ENCODE measurements at regions not wholly inside any gene's neighbourhood (a gene's known extent, or its start where the extent isn't known, plus 50 kb on each side); places are given as distances from the start of the nearest gene placed in this dataset.
A peak's percentile ranks its signal among the peaks of the same experiment; 100 is the strongest.

GRCh38 chrX:122878269-122878668, 305.8 kb upstream of the GRIA3 start (continued):
- TF ChIP-seq ZNF311 (tag by site-specific recombination; IDR thresholded peaks at IDR 0.05; ENCODE audit: borderline replicate concordance) = no peak
- no peak for TF ChIP-seq ZNF777 (tag by site-specific recombination; IDR thresholded peaks at IDR 0.05; ENCODE audit: borderline replicate concordance)
- TF ChIP-seq ZNF560 (tag by site-specific recombination; IDR thresholded peaks at IDR 0.05; ENCODE audit: borderline replicate concordance) = no peak

GRCh38 chrX:122880952-122881351, 303.1 kb upstream of the GRIA3 start:
- Histone ChIP-seq H3K4me1 (ENCODE audit: control insufficient read depth, insufficient read depth, low read length) (no peaks in the 10 kb centered on the region), H3K9me3 (ENCODE audit: control insufficient read depth, insufficient read depth, low read depth, low read length) (no peaks in the 10 kb centered on the region), H3K4me3 (ENCODE audit: low read depth, low read length) (no peak overlapping the region), H3K27ac (ENCODE audit: extremely low read depth, low read depth, low read length) (no peak overlapping the region), H3K36me3 (ENCODE audit: control insufficient read depth in 2 of 2, insufficient read depth in 1 of 2, low read length in 2 of 2) (no peaks in the 10 kb centered on the region)
- TF ChIP-seq ZNF704 (tag by site-specific recombination; IDR thresholded peaks at IDR 0.05) = no peak
- no peak for TF ChIP-seq TSHZ1 (tag by site-specific recombination; IDR thresholded peaks at IDR 0.05; ENCODE audit: borderline replicate concordance)
- CTCF ChIA-PET = interaction anchor here (0.6 kb wide), 1 partner anchor 59 kb away, joined by 3 read pairs; no protein-coding TSS in a partner anchor
- POLR2A ChIA-PET = no interaction called here

- Histone ChIP-seq H3K9me3 (ENCODE audit: control insufficient read depth, insufficient read depth, low read depth, low read length) (no peaks in the 10 kb centered on the region), H3K4me3 (ENCODE audit: low read depth, low read length) (no peak overlapping the region), H3K4me1 (ENCODE audit: control insufficient read depth, insufficient read depth, low read length) (no peaks in the 10 kb centered on the region), H3K36me3 (ENCODE audit: control insufficient read depth in 2 of 2, insufficient read depth in 1 of 2, low read length in 2 of 2) (no peaks in the 10 kb centered on the region), H3K27ac (ENCODE audit: extremely low read depth, low read depth, low read length) (no peak overlapping the region)
- ChIA-PET POLR2A (no interaction called here), CTCF (no interaction called here)
- TF ChIP-seq ZNF560 (tag by site-specific recombination; IDR thresholded peaks at IDR 0.05; ENCODE audit: borderline replicate concordance) (0 out of 2 replicates have a peak, but pooled peaks have one; percentile 23), ZNF19 (tag by site-specific recombination; IDR thresholded peaks at IDR 0.05; ENCODE audit: low read depth) (0 out of 2 replicates have a peak, but pooled peaks have one; percentile 31), AEBP2 (tag by site-specific recombination; IDR thresholded peaks at IDR 0.05; ENCODE audit: borderline replicate concordance) (no peak), ZNF654 (tag by site-specific recombination; IDR thresholded peaks at IDR 0.05; ENCODE audit: low read depth) (peak; percentile 39; the same call in 1 of the 2 replicates), ZNF629 (tag by site-specific recombination; IDR thresholded peaks at IDR 0.05) (peak; percentile 28; the same call in 1 of the 2 replicates), ZBTB8A (tag by site-specific recombination; IDR thresholded peaks at IDR 0.05) (0 out of 2 replicates have a peak, but pooled peaks have one; percentile 44), ZBTB11 (tag by site-specific recombination; conservative IDR thresholded peaks at IDR 0.05; ENCODE audit: low read depth) (peak; percentile 68; the same call in 1 of the 2 replicates), ZNF555 (tag by site-specific recombination; conservative IDR thresholded peaks at IDR 0.05) (peak; percentile 73), ZNF140 (tag by site-specific recombination; IDR thresholded peaks at IDR 0.05) (peak; percentile 82; the same call in 1 of the 2 replicates), ZNF610 (tag by site-specific recombination; IDR thresholded peaks at IDR 0.05; ENCODE audit: borderline replicate concordance) (no peak), ZNF510 (tag by site-specific recombination; IDR thresholded peaks at IDR 0.05; ENCODE audit: insufficient replicate concordance) (peak; percentile 54), ZNF433 (tag by site-specific recombination; IDR thresholded peaks at IDR 0.05; ENCODE audit: low read depth) (peak; percentile 67; the same call in 1 of the 2 replicates)
These were observed 293.3 kb upstream of the GRIA3 start for GRCh38 chrX:122890729-122891128.
